ENCODE measurements at regions not wholly inside any gene's neighbourhood (a gene's known extent, or its start where the extent isn't known, plus 50 kb on each side); places are given as distances from the start of the nearest gene placed in this dataset.

DNA sequence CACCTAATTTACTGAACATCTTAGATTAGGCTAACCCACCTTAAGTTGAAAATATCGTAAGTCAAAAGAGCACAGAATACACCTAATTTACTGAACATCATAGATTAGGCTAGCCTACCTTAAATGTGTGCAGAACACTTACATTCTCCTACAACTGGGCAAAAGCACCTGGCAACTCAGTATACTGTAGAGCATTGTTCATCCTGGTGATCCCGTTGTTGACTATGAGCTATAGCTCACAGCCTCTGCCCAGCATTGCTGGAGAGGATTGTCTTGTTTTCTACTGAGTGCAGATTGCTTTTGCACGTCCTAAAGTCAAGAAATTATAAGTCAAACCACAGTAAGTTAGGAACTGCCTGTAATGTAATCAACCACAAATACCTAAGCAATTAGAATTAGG, 531.8 kb upstream of the CDH6 start:
- no peak overlapping the region for H3K4me3 ChIP-seq
- no peak overlapping the region for H3K27ac ChIP-seq
- DNase-seq (ENCODE audit: low spot score in 2 of 2) = no peak
- TF ChIP-seq EP300 (IDR thresholded peaks at IDR 0.05) (no peak), CTCF (IDR thresholded peaks at IDR 0.05) (no peak), POLR2AphosphoS5 (IDR thresholded peaks at IDR 0.05) (no peak)
- no peaks in the 10 kb centered on the region for H3K9me3 ChIP-seq
- WGBS = 51% methylated on average over 3 of the region's 3 CpGs
- no peaks in the 10 kb centered on the region for H3K4me1 ChIP-seq
- H3K27me3 ChIP-seq = no peaks in the 10 kb centered on the region
- no peaks in the 10 kb centered on the region for H3K36me3 ChIP-seq

- Histone ChIP-seq H3K27me3 (no peaks in the 10 kb centered on the region), H3K36me3 (no peaks in the 10 kb centered on the region), H3K4me3 (no peak overlapping the region), H3K27ac (no peak overlapping the region), H3K4me1 (no peaks in the 10 kb centered on the region), H3K9me3 (no peaks in the 10 kb centered on the region)
- DNase-seq (ENCODE audit: low spot score in 2 of 2) = no peak
- TF ChIP-seq CTCF (IDR thresholded peaks at IDR 0.05) = no peak
- TF ChIP-seq EP300 (IDR thresholded peaks at IDR 0.05) = no peak
- no peak for TF ChIP-seq POLR2AphosphoS5 (IDR thresholded peaks at IDR 0.05)
- TF ChIP-seq POLR2A (IDR thresholded peaks at IDR 0.05) = no peak
- WGBS = 93% methylated on average over 2 of the region's 2 CpGs
Observed at GRCh38 chr5:30659417-30659816, 534.1 kb upstream of the CDH6 start.

GRCh38 chr5:30650311-30650710, 543.2 kb upstream of the CDH6 start:
- DNase-seq (ENCODE audit: low spot score in 2 of 2) = no peak
- Histone ChIP-seq H3K27me3 (no peaks in the 10 kb centered on the region), H3K27ac (no peak overlapping the region), H3K36me3 (no peaks in the 10 kb centered on the region), H3K4me3 (no peak overlapping the region), H3K9me3 (no peaks in the 10 kb centered on the region), H3K4me1 (no peaks in the 10 kb centered on the region)
- TF ChIP-seq POLR2AphosphoS5 (IDR thresholded peaks at IDR 0.05) (no peak), POLR2A (IDR thresholded peaks at IDR 0.05) (no peak), CTCF (IDR thresholded peaks at IDR 0.05) (no peak), EP300 (IDR thresholded peaks at IDR 0.05) (no peak)

DNA sequence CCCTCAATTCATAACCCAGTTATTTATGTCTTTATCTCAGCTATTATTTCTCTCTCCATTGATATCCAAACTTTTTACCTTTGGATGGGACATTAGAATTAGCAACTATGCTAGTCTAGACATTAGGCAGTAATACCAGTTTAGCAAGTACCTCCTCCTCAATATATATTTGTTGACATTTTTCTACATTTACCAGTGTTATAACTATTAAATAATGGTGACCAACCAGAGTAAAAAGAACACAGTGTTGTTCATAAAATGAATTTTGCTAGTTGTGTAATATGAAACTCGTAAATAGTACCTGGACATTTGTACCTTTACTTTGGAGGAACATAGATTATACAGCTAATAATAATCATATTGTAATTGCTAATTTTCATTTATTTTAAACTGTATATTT, 554.6 kb upstream of the CDH6 start:
- no peaks in the 10 kb centered on the region for H3K9me3 ChIP-seq
- H3K36me3 ChIP-seq = no peaks in the 10 kb centered on the region
- no peak for DNase-seq (ENCODE audit: low spot score in 2 of 2)
- 72% methylated on average over 1 of the region's 1 CpG for whole genome bisulfite sequencing
- no peak for TF ChIP-seq POLR2AphosphoS5 (IDR thresholded peaks at IDR 0.05)
- no peak for TF ChIP-seq EP300 (IDR thresholded peaks at IDR 0.05)
- TF ChIP-seq CTCF (IDR thresholded peaks at IDR 0.05) = no peak
- TF ChIP-seq POLR2A (IDR thresholded peaks at IDR 0.05) = no peak
- H3K27me3 ChIP-seq = no peaks in the 10 kb centered on the region
- no peak overlapping the region for H3K27ac ChIP-seq
- H3K4me1 ChIP-seq = no peaks in the 10 kb centered on the region
- no peak overlapping the region for H3K4me3 ChIP-seq

- DNase-seq (ENCODE audit: low spot score in 2 of 2) = no peak
- Histone ChIP-seq H3K27me3 (no peaks in the 10 kb centered on the region), H3K27ac (no peak overlapping the region), H3K36me3 (no peaks in the 10 kb centered on the region), H3K4me3 (no peak overlapping the region), H3K4me1 (no peaks in the 10 kb centered on the region), H3K9me3 (no peaks in the 10 kb centered on the region)
- no peak for TF ChIP-seq EP300 (IDR thresholded peaks at IDR 0.05)
- TF ChIP-seq POLR2A (IDR thresholded peaks at IDR 0.05) = no peak
- TF ChIP-seq CTCF (IDR thresholded peaks at IDR 0.05) = no peak
- TF ChIP-seq POLR2AphosphoS5 (IDR thresholded peaks at IDR 0.05) = no peak
Observed at GRCh38 chr5:30627945-30628344, 565.5 kb upstream of the CDH6 start.
